ENCODE measurements at regions not wholly inside any gene's neighbourhood (a gene's known extent, or its start where the extent isn't known, plus 50 kb on each side); places are given as distances from the start of the nearest gene placed in this dataset.
"Not testable (repeated sequence)": the region's sequence is repeated elsewhere in the genome, so short reads cannot be mapped to it uniquely, and the experiment has no call there.

DNA sequence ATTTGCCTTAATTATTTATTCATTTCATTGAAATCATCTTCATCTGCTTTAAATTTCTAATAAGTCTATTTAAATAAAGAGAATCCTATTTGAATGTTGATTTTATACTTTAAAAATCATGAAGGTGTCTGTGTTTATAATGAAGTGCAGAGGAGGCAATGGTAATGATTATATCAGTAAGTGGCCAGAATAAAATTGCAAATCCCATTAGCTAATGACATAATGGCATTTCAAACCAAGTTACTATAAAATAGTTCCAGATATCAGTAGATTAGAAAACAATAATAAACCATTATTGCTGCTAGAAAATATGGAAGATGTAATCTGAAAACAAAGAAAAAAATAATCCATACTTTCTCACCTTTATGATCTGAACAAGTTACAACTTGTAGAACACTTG, 647.8 kb upstream of the KLHL1 start:
- Histone ChIP-seq H3K36me3 (ENCODE audit: insufficient read depth, low read length) (no peaks in the 10 kb centered on the region), H2AFZ (ENCODE audit: low read length) (no peak overlapping the region), H3K79me2 (ENCODE audit: insufficient read depth, low read length) (no peaks in the 10 kb centered on the region), H3K4me1 (ENCODE audit: insufficient read depth, low read length) (no peaks in the 10 kb centered on the region), H3K9me3 (ENCODE audit: low read depth, low read length) (no peaks in the 10 kb centered on the region), H4K20me1 (ENCODE audit: insufficient read depth, low read length) (no peaks in the 10 kb centered on the region), H3K4me3 (ENCODE audit: insufficient read depth, low read length) (no peak overlapping the region), H3K27ac (ENCODE audit: low read depth, low read length) (no peak overlapping the region), H3K27me3 (ENCODE audit: insufficient read depth, low read length) (no peaks in the 10 kb centered on the region), H3K4me2 (ENCODE audit: insufficient read depth, low read length) (no peak overlapping the region)
- no peak for DNase-seq (ENCODE audit: insufficient read length, low spot score, missing footprints)
- TF ChIP-seq, protein P1, sequence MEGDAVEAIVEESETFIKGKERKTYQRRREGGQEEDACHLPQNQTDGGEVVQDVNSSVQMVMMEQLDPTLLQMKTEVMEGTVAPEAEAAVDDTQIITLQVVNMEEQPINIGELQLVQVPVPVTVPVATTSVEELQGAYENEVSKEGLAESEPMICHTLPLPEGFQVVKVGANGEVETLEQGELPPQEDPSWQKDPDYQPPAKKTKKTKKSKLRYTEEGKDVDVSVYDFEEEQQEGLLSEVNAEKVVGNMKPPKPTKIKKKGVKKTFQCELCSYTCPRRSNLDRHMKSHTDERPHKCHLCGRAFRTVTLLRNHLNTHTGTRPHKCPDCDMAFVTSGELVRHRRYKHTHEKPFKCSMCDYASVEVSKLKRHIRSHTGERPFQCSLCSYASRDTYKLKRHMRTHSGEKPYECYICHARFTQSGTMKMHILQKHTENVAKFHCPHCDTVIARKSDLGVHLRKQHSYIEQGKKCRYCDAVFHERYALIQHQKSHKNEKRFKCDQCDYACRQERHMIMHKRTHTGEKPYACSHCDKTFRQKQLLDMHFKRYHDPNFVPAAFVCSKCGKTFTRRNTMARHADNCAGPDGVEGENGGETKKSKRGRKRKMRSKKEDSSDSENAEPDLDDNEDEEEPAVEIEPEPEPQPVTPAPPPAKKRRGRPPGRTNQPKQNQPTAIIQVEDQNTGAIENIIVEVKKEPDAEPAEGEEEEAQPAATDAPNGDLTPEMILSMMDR (IDR thresholded peaks at IDR 0.05; ENCODE audit: extremely low read depth, low read depth, low read length) = no peak

DNA sequence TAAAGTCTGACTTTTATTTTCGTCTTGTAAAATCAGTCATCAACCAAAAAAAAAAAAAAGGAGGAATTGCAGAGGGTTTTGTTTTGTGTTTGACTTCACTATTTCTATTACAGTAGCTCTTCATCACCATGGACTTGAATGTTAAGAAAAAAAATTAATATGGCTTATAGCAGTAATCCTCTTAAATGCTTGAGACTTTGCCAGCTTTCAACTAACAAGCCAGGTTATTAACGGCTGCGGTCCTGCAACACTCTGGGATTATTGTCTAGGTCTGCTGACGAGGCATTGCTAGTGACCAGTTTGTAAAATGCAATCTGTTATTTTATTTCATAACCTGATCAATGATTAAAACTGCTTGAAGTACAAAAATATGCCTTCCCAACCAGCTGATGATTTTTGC, 647.2 kb upstream of the KLHL1 start:
- Histone ChIP-seq H3K27ac (ENCODE audit: low read depth, low read length) (no peak overlapping the region), H3K36me3 (ENCODE audit: insufficient read depth, low read length) (no peaks in the 10 kb centered on the region), H3K79me2 (ENCODE audit: insufficient read depth, low read length) (no peaks in the 10 kb centered on the region), H4K20me1 (ENCODE audit: insufficient read depth, low read length) (no peaks in the 10 kb centered on the region), H2AFZ (ENCODE audit: low read length) (no peak overlapping the region), H3K4me2 (ENCODE audit: insufficient read depth, low read length) (no peak overlapping the region), H3K4me1 (ENCODE audit: insufficient read depth, low read length) (no peaks in the 10 kb centered on the region), H3K4me3 (ENCODE audit: insufficient read depth, low read length) (no peak overlapping the region), H3K27me3 (ENCODE audit: insufficient read depth, low read length) (no peaks in the 10 kb centered on the region), H3K9me3 (ENCODE audit: low read depth, low read length) (no peaks in the 10 kb centered on the region)
- TF ChIP-seq, protein P1 (IDR thresholded peaks at IDR 0.05; ENCODE audit: extremely low read depth, low read depth, low read length) = no peak
- DNase-seq (ENCODE audit: insufficient read length, low spot score, missing footprints) = no peak

DNA sequence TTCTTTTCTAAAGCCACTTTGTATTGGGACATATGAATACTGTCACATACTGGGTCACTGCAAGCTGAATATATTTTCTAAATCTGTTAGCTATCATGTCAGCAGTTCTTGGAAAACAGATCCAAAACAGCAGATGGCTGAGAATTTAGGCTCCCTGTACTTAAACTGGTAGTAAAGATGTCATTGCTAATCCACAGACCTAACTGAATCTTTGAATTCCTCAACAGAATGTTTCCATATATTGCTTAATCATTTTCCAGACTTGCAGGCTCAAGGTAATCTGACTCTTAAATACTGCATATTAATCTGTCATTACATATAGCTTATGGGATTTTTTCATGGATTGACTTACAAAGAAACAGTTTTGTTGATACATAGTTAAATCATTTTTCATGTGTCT, 639.0 kb upstream of the KLHL1 start:
- no peak for DNase-seq (ENCODE audit: insufficient read length, low spot score, missing footprints)
- no peaks in the 10 kb centered on the region for H3K36me3 ChIP-seq (ENCODE audit: insufficient read depth, low read length)
- H3K9me3 ChIP-seq (ENCODE audit: low read depth, low read length) = peaks cover 6% of the 10 kb centered on the region
- H3K4me3 ChIP-seq (ENCODE audit: insufficient read depth, low read length) = no peak overlapping the region
- H3K4me2 ChIP-seq (ENCODE audit: insufficient read depth, low read length) = no peak overlapping the region
- H2AFZ ChIP-seq (ENCODE audit: low read length) = no peak overlapping the region
- no peaks in the 10 kb centered on the region for H3K27me3 ChIP-seq (ENCODE audit: insufficient read depth, low read length)
- TF ChIP-seq, protein P1 (IDR thresholded peaks at IDR 0.05; ENCODE audit: extremely low read depth, low read depth, low read length) = no peak
- no peak overlapping the region for H3K27ac ChIP-seq (ENCODE audit: low read depth, low read length)
- no peaks in the 10 kb centered on the region for H3K79me2 ChIP-seq (ENCODE audit: insufficient read depth, low read length)
- H3K4me1 ChIP-seq (ENCODE audit: insufficient read depth, low read length) = no peaks in the 10 kb centered on the region
- H4K20me1 ChIP-seq (ENCODE audit: insufficient read depth, low read length) = no peaks in the 10 kb centered on the region

DNA sequence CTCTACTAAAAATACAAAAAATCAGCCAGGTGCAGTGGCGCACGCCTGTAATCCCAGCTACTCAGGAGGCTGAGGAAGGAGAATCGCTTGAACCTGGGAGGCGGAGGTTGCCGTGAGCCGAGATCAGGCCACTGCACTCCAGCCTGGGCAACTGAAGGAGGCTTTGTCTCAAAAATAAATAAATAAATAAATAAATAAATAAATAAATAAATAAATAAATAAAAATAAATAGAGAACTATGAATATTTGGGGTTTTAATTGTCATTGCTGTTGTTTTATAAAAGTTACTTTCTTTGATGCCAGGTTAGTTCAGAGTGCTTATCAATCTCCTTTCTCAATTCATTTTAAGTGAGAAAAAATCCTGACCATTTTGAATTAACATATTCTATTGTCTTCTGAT, 638.2 kb upstream of the KLHL1 start:
- not testable (repeated sequence) for H3K4me1 ChIP-seq (ENCODE audit: insufficient read depth, low read length); H3K4me3 ChIP-seq (ENCODE audit: insufficient read depth, low read length); H3K9me3 ChIP-seq (ENCODE audit: low read depth, low read length); H3K27ac ChIP-seq (ENCODE audit: low read depth, low read length); H3K4me2 ChIP-seq (ENCODE audit: insufficient read depth, low read length); DNase-seq (ENCODE audit: insufficient read length, low spot score, missing footprints); H3K79me2 ChIP-seq (ENCODE audit: insufficient read depth, low read length); H2AFZ ChIP-seq (ENCODE audit: low read length); H4K20me1 ChIP-seq (ENCODE audit: insufficient read depth, low read length); H3K36me3 ChIP-seq (ENCODE audit: insufficient read depth, low read length); H3K27me3 ChIP-seq (ENCODE audit: insufficient read depth, low read length)

Data from osteoblast (primary cell).